K562 (cell line): ENCODE measurements at regions not wholly inside any gene's neighbourhood (a gene's known extent, or its start where the extent isn't known, plus 50 kb on each side); places are given as distances from the start of the nearest gene placed in this dataset.

Source experiments
- ARID1B ChIP-seq: fragments of 450-650 bp; IDR thresholded peaks from 2 replicates; pipeline ENCODE4 v1.6.1; 2016; ENCODE audit warnings: antibody characterized with exemption, mild to moderate bottlenecking, inconsistent platforms
- FOXK1 ChIP-seq: sonication (generic); formaldehyde crosslinking; IDR thresholded peaks from 2 replicates; pipeline ENCODE4 v1.8.0; 2022; ENCODE audit warnings: missing genetic modification reagents, mild to moderate bottlenecking, borderline replicate concordance
- FOXM1 ChIP-seq, 2 experiments: fragments of 450-650 bp in 1 of 2; sonication (generic) in 1 of 2; formaldehyde crosslinking in 1 of 2; IDR thresholded peaks; 2 replicates each; pipeline versions ENCODE4 v1.6.1 to v1.9.0; 2017 to 2022; ENCODE audit warnings: low read depth in 2 of 2, mild to moderate bottlenecking in 2 of 2, missing genetic modification reagents in 1 of 2, moderate library complexity in 1 of 2
- SMAD4 ChIP-seq: fragments of 250-450 bp; sonication (Bioruptor Pico); conservative IDR thresholded peaks from 2 replicates; pipeline ENCODE4 v1.8.0; 2021; ENCODE audit warnings: inconsistent platforms, mild to moderate bottlenecking, moderate library complexity
- TEAD1 ChIP-seq, 2 experiments: fragments of 450-650 bp in 1 of 2; sonication (generic) in 1 of 2; formaldehyde crosslinking; IDR thresholded peaks; 2 replicates each; pipeline versions ENCODE4 v1.4.0 to v1.8.0; 2020 to 2022; ENCODE audit warnings: mild to moderate bottlenecking in 2 of 2, missing genetic modification reagents in 1 of 2
- XRCC5 ChIP-seq: fragments of 200-400 bp; formaldehyde crosslinking; IDR thresholded peaks from 2 replicates; pipeline ENCODE4 v1.6.1; 2017; ENCODE audit warnings: low read depth, mild to moderate bottlenecking, low read length
- ZNF140 ChIP-seq: fragments of 250-450 bp; sonication (Bioruptor Pico); IDR thresholded peaks from 2 replicates; pipeline ENCODE4 v1.8.0; 2021; ENCODE audit warnings: moderate library complexity, mild to moderate bottlenecking, inconsistent platforms
- ZNF23 ChIP-seq: fragments of 250-450 bp; sonication (Bioruptor Pico); IDR thresholded peaks from 2 replicates; pipeline ENCODE4 v1.4.0; 2020; ENCODE audit warnings: mild to moderate bottlenecking
- ZNF384 ChIP-seq: IDR thresholded peaks from 2 replicates; pipeline ENCODE4 v1.6.1; 2012; ENCODE audit warnings: low read depth, low read length, improper control_type of control experiment
- TF ChIP-seq, protein P1 (sequence below): fragments of 450-650 bp; IDR thresholded peaks from 2 replicates; pipeline ENCODE4 v1.7.0; 2016; ENCODE audit warnings: borderline replicate concordance
- TF ChIP-seq, protein P2 (sequence below): fragments of 250-450 bp; sonication (Bioruptor Pico); IDR thresholded peaks from 2 replicates; pipeline ENCODE4 v1.5.0; 2021
- TF ChIP-seq, protein P3 (sequence below): sonication (generic); formaldehyde crosslinking; IDR thresholded peaks from 2 replicates; pipeline ENCODE4 v1.5.0; 2020; ENCODE audit warnings: missing genetic modification reagents
- TF ChIP-seq, protein P4 (sequence below): fragments of 450-650 bp; IDR thresholded peaks from 2 replicates; pipeline ENCODE4 v1.7.1; 2018; ENCODE audit warnings: mild to moderate bottlenecking, low read depth; ENCODE audit not compliant: partially characterized antibody
- TF ChIP-seq, protein P5 (sequence below): fragments of 450-650 bp; conservative IDR thresholded peaks from 2 replicates; pipeline ENCODE4 v1.6.1; 2016; ENCODE audit warnings: missing genetic modification characterization, low read depth, mild to moderate bottlenecking, missing compliant biosample characterization, moderate library complexity
- TF ChIP-seq, protein P6 (sequence below): fragments of 250-450 bp; sonication (Bioruptor Pico); IDR thresholded peaks from 2 replicates; pipeline ENCODE4 v1.5.0; 2020; ENCODE audit warnings: mild to moderate bottlenecking

DNA sequence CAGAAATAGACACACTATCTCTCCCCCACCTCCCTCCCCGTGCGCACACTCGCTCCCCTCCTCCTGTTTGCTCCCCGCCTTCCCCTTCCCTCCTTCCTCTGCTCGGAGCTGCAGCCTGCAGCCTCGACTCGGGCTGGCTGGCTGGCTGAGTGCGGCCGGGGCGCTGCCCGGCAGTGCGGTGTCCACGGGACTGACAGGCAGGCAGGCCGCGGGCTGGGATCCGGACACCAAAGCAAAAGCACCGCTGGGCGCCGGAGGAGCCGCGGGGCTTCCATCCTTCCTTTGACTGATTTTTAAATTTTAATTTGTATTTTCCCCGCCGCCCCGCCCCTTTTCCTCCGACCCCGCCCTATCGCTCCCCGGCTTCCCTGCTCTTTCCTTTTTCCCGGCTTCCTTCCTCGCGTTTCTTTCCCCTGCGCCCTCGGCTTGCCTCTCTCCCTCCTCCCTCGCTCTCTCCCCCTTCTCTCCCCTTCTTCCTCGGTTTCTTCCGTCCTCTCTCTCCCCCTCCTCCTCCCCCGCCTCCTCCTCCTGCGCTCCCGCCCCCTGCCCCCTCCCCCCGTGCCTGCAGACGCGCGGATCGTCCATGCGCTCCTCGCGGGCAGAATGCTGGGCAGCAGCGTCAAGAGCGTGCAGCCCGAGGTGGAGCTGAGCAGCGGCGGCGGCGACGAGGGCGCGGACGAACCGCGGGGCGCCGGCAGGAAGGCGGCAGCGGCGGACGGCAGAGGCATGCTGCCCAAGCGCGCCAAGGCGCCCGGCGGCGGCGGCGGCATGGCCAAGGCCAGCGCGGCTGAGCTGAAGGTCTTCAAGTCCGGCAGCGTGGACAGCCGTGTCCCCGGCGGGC is 109.4 kb downstream of the NAV1 start (continued):
- TF ChIP-seq, protein P1, sequence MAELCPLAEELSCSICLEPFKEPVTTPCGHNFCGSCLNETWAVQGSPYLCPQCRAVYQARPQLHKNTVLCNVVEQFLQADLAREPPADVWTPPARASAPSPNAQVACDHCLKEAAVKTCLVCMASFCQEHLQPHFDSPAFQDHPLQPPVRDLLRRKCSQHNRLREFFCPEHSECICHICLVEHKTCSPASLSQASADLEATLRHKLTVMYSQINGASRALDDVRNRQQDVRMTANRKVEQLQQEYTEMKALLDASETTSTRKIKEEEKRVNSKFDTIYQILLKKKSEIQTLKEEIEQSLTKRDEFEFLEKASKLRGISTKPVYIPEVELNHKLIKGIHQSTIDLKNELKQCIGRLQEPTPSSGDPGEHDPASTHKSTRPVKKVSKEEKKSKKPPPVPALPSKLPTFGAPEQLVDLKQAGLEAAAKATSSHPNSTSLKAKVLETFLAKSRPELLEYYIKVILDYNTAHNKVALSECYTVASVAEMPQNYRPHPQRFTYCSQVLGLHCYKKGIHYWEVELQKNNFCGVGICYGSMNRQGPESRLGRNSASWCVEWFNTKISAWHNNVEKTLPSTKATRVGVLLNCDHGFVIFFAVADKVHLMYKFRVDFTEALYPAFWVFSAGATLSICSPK = no peak
- no peak for TF ChIP-seq FOXK1 (CRISPR knock-in tag)
- TF ChIP-seq, protein P2, sequence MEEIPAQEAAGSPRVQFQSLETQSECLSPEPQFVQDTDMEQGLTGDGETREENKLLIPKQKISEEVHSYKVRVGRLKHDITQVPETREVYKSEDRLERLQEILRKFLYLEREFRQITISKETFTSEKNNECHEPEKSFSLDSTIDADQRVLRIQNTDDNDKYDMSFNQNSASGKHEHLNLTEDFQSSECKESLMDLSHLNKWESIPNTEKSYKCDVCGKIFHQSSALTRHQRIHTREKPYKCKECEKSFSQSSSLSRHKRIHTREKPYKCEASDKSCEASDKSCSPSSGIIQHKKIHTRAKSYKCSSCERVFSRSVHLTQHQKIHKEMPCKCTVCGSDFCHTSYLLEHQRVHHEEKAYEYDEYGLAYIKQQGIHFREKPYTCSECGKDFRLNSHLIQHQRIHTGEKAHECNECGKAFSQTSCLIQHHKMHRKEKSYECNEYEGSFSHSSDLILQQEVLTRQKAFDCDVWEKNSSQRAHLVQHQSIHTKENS = no peak
- no peak for TF ChIP-seq FOXM1 (IDR thresholded peaks at IDR 0.05; ENCODE audit: low read depth)
- TF ChIP-seq FOXM1 (CRISPR knock-in tag; IDR thresholded peaks at IDR 0.05; ENCODE audit: low read depth) = no peak
- TF ChIP-seq, protein P3, sequence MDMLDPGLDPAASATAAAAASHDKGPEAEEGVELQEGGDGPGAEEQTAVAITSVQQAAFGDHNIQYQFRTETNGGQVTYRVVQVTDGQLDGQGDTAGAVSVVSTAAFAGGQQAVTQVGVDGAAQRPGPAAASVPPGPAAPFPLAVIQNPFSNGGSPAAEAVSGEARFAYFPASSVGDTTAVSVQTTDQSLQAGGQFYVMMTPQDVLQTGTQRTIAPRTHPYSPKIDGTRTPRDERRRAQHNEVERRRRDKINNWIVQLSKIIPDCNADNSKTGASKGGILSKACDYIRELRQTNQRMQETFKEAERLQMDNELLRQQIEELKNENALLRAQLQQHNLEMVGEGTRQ = no peak
- TF ChIP-seq ZNF23 (CRISPR knock-in tag) = no peak
- TF ChIP-seq ZNF140 (CRISPR knock-in tag) = no peak
- TF ChIP-seq SMAD4 = peak; percentile 46; the same call in 1 of the 2 replicates
- no peak for TF ChIP-seq ARID1B
- TF ChIP-seq XRCC5 = no peak
- TF ChIP-seq, protein P4, sequence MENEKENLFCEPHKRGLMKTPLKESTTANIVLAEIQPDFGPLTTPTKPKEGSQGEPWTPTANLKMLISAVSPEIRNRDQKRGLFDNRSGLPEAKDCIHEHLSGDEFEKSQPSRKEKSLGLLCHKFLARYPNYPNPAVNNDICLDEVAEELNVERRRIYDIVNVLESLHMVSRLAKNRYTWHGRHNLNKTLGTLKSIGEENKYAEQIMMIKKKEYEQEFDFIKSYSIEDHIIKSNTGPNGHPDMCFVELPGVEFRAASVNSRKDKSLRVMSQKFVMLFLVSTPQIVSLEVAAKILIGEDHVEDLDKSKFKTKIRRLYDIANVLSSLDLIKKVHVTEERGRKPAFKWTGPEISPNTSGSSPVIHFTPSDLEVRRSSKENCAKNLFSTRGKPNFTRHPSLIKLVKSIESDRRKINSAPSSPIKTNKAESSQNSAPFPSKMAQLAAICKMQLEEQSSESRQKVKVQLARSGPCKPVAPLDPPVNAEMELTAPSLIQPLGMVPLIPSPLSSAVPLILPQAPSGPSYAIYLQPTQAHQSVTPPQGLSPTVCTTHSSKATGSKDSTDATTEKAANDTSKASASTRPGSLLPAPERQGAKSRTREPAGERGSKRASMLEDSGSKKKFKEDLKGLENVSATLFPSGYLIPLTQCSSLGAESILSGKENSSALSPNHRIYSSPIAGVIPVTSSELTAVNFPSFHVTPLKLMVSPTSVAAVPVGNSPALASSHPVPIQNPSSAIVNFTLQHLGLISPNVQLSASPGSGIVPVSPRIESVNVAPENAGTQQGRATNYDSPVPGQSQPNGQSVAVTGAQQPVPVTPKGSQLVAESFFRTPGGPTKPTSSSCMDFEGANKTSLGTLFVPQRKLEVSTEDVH = no peak
- TF ChIP-seq, protein P5, sequence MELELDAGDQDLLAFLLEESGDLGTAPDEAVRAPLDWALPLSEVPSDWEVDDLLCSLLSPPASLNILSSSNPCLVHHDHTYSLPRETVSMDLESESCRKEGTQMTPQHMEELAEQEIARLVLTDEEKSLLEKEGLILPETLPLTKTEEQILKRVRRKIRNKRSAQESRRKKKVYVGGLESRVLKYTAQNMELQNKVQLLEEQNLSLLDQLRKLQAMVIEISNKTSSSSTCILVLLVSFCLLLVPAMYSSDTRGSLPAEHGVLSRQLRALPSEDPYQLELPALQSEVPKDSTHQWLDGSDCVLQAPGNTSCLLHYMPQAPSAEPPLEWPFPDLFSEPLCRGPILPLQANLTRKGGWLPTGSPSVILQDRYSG (tag) = no peak
- TF ChIP-seq TEAD1 (CRISPR knock-in tag; IDR thresholded peaks at IDR 0.05) = peak in 1 of 2 experiments; percentile 11; a peak in 1 of 4 replicates
- no peak for TF ChIP-seq ZNF384
- TF ChIP-seq, protein P6, sequence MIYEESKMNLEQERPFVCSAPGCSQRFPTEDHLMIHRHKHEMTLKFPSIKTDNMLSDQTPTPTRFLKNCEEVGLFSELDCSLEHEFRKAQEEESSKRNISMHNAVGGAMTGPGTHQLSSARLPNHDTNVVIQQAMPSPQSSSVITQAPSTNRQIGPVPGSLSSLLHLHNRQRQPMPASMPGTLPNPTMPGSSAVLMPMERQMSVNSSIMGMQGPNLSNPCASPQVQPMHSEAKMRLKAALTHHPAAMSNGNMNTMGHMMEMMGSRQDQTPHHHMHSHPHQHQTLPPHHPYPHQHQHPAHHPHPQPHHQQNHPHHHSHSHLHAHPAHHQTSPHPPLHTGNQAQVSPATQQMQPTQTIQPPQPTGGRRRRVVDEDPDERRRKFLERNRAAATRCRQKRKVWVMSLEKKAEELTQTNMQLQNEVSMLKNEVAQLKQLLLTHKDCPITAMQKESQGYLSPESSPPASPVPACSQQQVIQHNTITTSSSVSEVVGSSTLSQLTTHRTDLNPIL (CRISPR knock-in tag) = no peak
